NCI-H345 (cell line): ENCODE measurements at regions not wholly inside any gene's neighbourhood (a gene's known extent, or its start where the extent isn't known, plus 50 kb on each side); places are given as distances from the start of the nearest gene placed in this dataset.
A peak's percentile ranks its signal among the peaks of the same experiment; 100 is the strongest.

Source experiments
- DNase-seq: peaks from one replicate; lab custom pipeline; 2025; lab: John Stamatoyannopoulos, UW

DNA sequence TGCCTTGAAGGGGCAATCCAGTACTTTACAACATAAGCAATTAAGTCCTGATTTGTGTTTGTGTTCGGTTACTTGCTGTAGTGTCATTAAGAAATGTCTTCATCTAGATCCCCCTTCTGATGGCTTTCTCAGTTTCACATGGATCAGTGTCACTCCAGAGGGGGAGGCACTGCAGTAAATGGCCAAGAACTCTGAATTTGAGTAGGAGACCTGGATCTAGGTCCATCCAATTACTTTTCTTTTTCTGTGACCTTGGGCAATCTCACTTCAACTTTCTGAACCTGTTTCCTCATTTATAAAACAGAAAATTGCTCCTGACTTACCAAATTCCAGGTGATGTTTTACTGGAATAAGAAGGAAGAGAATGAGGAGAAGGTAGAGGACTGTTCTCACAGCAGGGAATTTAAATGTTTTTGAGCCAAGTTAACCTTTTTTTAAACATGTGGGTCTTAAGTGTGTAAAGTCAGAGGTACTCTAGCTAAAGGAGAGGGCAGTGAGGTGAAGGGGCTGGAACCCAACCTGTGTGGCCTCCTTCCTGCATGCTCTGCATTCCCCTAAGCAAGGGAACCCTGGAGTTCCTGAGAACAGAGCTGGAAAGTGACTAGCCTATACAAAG lies 285.5 kb downstream of the HACE1 start:
- no peak for DNase-seq

DNA sequence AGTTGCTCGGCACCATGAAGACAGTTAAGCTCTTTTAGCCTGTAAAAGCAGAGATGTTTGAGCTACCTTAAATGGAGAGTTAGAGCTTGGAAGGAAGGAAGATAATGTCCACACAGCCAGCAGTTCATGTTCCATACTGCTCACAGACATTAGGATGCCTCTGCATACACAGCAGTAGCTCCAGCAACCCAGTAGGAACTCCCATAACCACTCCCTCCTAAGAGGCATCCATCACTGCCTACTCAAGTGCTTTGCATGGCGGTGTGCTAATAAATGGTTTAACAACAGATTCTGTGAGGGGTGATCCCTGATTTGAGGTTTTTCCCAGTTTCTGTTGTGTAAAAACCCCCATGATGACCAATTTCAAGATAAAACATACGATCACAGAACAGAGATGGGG lies 286.4 kb downstream of the HACE1 start:
- DNase-seq: no peak

DNA sequence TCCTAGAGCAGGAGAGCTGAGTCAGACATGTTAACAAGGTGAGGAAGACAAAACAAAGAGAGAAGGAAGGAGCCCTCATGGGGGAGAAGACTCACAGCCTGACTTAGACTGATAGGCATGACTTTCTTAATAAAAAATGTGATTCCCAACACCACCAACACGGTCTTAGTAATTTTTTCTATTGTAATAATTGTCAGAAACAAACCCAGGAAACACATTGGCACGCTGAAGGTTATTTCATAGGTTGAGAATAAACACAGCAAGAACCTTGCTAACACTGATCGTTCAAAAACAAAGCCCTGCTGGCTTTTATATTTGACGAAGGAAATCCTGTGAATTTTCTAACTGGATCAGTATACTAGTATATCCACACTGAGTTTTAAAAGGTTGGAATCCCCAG lies 286.8 kb downstream of the HACE1 start:
- DNase-seq: no peak

DNA sequence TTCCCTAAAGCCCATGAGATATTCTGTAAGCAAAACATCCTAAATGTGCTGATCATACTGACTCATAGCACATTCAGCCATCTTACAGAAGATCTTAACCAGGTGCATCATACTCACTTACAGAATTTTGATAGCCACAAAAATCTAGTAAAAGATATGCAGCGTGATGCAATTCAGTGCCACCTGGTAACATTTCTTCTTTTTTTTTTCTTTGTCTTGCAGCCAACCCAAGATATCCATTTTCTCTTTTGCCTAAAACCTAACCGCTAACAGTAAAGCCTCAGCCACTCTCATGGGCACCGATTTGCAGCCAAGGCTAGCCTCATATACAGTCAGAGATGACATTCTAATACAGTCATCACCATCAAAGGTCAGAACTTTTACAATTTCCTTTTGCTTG lies 293.3 kb downstream of the HACE1 start:
- DNase-seq: no peak

DNA sequence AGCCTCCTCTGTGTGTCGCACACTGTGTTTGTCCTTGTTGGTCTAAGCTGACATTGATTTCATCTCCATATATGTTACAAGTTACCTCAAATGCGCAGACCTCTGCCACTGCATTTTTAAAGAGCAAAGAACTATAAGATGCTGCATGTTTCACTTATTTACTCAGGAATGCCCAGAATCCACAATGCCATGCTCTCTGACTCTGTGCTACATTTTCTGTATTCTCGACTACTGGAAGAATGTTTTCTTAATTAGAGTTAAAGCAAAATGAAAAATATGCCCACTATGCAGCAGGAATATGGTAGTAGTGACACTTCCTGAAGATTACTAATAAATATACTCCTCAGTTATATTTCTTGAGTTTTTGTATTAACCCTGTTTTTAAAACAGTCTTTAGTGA lies 296.4 kb downstream of the HACE1 start:
- DNase-seq: no peak

DNA sequence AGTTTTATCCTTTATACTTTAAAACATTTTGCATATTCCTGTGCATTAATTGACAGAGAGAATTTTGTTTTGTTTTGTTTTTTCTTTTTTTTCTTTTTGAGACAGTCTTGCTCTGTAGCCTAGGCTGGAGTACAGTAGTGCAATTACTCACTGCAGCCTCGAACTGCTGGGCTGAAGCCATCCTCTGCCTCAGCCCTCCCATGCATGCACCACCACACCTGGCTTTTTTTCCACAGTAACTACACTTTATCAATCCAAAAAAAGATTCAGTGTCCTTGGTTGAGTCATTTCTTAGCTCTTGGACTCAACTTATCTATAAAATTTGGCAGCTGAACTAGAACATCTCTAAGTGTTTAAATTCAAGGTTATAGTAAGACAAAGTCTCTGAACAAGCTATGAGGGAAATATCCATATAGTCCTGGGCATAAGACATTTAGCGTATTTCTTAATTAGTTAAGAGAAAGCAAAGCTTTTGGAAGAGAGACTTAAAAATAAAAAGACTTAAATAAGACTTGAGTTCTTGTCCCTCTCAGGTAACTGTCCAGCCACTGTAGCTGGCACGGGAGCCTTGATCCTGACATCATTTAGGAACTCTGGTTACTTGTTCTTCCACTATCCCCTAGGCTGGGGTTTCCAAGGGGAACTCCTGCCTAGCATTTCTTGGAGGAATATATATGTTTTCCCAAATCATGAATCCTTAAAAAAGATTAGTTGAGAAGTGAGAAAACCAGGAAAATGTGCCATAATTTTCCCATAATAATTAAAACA lies 300.1 kb downstream of the HACE1 start:
- DNase-seq: no peak

DNA sequence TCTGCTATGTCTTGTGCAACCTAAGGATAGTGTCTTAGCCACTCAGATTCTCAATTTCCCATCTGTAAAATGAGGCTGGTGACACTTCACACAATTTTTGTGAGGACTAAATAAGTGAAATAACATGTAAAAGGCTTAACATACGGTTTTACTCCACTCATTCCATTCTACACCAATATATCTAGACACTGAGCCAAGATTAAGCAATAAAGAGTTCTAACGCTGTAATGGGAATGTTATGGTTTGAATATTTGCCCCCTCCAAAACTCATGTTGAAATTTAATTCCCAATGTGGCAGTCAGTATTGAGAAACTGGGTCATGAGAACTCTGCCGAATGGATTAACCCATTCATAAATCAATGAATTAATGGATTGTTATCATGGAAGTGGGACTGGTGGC lies 301.0 kb downstream of the HACE1 start:
- DNase-seq: no peak

DNA sequence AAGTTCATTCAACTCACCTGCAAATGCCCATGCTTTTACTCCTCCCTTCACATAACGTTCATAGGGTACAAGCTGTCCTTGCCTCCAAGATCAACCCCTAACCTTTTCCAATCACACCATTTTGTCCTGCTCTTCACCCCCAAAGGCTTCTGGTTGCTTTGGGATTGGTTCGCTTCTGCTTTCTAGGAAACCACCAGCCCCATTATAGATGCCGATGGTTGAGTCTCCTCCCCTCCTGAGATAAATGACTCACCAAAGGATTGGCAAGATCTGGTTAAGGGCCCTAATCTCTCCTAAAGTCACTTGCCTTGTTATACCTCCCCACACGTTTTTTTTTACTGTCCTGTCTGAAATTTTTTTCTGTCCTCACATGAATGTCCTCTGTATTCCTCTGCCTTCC lies 311.4 kb downstream of the HACE1 start:
- DNase-seq: no peak

DNA sequence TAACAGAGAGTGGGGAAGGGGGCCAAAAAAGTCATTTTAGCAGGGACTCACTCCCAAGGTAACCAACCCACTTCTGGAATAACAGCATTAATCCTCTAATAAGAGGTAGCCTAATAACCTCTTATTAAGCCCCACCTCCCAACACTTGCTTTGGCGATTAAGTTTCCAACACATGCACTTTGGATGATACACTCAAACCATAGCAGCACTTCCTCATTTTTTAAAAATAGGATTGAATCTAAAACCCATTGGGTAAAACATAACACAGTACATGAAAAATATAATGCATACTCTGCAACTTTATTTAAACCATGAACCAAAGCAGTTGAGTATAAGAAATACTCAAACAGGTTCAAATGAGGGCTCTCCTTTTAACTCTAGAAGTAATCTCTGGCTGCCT lies 318.3 kb downstream of the HACE1 start:
- no peak for DNase-seq

DNA sequence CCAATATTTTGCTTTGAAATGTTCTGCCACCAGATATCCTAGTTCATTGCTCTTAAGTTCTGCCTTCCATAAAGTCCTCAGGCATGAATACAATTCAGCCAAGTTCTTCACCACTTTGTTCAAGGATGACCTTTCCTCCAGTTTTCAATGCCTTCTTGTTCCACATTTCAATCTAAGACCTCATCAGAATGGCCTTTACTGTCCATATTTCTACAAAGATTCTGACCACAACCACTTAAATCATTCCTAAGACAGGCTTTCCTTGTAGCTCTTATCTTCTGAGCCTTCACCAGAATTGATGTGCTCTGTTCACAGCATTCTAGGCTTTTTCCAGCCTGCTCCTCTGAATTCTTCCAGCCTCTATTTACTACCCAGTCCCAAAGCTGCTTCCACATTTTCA lies 319.0 kb downstream of the HACE1 start:
- DNase-seq: no peak

DNA sequence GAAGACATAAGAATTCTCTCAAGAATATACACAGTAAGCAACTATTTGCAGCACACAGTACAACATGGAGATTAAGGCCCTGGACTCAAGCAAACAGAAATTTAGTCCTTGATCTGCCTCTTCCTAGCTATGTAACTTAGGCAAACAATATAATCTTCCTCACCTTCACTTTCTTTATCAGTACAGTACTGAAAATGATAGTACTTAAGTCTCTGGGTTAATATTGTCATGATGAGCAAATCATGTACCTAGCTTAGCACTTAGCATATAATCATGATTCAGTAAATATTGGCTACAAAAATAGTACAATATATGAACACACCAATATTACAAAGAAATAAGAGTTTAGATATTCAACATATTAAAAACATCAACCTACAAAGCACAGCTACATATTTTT lies 320.5 kb downstream of the HACE1 start:
- no peak for DNase-seq

DNA sequence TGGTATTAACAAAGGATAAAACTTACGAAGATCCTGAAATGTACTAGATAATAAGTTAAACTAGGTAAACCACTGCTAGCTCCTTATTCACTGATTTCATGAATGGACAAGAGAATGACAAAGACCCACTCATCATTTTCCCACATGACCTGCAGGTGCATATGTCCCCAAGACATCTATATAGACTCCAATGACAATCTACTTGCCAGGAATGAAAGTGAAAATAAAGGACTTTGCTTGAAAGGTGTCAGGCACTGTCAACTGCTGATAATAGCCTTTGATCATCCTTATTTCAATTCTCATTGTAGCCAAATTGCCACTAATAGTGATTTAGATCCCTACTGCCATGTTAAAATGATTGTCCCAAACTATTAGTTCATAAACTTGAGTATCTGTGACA lies 321.8 kb downstream of the HACE1 start:
- no peak for DNase-seq

DNA sequence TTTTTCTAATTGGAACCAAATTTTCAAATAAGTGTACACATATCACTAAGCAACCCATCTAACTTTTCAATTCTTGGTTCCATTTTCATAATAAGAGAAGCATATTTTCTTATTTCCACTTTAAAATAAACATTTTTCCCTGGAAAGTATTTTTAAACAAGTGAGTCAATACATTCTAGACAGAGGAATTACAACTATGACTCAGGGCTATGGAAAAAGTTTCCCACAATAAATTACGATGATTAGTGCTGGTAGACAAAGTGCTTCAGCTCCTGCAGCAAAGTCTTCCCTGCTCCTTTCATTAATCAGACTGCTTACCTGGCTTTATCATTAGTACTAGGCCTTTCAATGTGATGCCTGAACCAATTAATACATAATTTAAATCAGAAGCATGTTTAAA lies 322.5 kb downstream of the HACE1 start:
- DNase-seq: no peak

DNA sequence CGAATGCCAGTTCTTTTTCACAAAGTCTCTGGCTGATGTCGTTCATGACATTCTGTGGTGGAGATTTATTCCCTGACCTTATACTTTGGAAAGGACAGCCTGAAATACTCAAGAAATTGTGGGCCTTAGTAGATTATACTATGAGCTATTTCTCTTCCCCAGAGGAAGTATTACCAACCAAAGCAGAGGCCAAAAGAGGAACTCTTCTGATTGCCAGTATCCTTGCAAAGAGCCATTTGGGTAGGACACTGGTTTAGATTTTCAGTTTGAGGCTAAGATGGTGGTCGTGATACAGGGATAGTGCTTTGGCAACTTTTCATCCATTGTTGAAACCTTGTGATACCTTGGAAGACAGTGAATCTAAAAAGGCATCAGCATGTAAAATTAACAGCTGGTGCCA lies 327.3 kb downstream of the HACE1 start:
- no peak for DNase-seq

DNA sequence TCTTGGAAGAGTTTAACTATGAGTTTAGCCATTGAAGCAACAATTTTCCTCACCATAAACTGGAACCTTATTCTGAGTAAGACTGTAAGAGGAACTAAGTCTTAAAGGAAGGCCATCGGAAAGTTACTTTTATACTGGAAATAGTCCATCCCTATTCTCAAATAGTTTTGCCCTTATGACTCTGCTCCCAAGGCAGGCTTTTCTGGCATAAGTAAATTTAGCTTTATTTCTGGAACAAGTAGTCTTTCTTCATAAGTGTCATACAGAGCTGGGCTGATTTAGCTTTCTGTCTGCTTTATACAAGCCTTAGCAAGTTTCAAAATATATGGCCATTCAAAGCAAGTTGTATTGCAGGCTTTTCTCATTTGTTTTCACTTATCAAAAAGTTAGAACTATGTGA lies 328.1 kb downstream of the HACE1 start:
- no peak for DNase-seq

DNA sequence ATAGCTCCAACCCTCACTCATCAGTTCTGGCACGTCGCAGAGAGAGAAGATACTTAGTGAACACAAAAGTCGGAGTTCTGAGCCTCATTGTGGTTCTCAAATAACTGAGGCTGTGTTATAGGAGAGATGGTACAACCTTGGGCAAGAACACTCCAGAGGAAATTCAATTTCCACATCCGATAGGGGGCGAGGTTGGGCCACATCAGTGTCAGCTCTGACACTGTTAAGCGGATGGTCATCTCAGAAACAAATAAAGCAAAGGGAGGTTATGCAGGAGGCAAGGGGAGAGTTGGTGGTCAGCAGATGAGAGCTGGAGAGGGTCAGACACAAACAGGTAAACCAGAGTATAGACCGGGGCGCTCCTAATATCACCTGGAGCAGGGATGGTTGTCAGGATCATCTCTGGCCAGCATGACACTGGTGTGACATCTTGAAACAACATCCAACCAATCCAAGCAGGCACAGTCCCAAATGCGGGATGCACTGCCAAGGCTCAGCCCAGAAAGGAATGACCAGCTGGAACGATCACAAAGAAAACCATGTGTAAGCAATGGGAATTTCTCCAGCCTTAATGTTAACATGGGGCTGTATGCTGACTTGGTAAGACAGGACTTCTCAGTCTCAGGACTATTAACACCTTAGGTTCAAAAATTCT lies 331.8 kb downstream of the HACE1 start:
- DNase-seq: no peak

DNA sequence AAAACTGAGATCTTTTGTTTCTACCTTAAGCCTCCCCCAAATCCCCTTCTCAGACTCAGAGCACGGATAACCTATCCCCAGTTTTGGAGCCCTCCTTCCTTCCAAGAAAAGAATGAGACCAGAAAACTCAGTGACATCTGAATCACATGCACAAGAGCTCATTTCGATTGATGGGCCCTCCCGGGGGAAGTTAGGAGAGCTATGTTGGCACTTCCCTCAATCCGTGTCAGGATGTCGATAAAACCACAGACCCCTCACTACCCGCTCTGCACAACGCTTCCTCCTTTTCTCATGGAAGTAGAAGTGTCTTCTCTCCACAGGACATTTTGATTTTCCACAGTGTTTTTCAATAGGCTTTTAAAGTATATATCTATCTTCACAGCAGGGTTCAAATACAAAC lies 332.4 kb downstream of the HACE1 start:
- DNase-seq: peak; percentile 17

DNA sequence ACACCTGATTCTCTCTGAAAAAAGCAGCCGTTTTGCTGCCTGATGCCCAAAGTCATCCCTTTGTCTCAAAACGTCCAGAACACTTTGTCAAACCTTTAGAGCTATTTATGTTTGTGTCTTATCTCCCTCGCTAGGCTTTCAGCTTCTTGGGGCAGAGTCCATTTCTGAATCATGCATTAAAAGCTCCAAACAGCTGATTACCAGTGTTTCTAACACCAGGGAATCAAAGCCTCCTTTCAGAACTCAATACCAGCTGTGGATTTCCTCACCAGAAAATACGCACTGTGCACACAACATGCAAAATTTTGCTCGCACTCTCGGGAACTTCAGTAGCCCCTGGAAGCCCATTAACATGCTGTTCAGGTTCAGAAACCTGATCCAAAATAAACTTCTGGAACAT lies 333.3 kb downstream of the HACE1 start:
- peak; percentile 72 for DNase-seq

DNA sequence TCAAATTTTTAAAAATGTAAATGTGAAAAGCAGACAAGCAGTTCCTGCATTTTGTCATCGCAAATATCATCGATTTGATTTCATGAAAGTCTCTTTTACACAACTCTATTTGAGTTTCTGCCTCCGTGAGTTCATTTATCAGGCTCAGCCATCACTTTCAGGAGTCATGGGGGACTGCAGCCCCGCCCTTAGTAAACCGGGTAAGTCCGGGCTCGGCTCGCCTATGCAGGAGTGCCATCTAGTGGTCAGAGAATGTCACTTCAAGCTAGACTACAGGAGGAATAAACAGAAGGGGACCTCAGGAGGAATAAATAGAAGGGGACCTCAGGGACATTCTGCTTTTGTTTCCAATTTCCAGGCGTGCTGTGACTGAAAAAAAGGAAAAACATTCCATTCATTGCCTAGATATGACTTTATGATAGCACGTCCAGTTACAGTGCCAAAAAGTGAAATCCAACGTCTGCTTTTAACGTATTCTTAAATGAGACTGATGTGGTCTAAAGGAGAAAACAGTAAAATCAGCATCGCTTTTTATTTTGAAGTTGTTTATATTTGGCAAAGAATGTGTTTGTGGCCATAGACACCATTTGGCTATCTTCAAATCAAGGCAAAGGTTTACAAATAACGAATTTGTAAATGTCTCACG lies 333.9 kb downstream of the HACE1 start:
- DNase-seq: peak; percentile 87

DNA sequence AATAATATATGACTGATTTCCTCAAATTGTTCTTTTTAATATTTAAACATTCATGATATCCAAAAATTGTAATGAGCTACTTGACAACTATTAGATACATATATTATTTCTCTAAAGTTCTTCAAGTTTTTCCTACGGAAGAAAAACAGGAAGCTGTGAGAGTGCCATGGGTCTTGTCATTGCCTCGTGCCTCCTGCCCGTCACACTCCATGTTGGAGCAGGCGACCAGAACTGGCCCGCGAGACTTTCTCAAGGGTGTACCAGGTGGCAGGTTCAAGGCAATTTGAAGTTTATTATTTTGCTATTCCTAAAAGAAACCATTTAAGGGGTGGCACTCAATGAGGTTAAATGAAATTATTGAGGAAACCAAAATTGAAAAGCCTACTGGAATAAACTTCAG lies 337.2 kb downstream of the HACE1 start:
- DNase-seq: no peak

DNA sequence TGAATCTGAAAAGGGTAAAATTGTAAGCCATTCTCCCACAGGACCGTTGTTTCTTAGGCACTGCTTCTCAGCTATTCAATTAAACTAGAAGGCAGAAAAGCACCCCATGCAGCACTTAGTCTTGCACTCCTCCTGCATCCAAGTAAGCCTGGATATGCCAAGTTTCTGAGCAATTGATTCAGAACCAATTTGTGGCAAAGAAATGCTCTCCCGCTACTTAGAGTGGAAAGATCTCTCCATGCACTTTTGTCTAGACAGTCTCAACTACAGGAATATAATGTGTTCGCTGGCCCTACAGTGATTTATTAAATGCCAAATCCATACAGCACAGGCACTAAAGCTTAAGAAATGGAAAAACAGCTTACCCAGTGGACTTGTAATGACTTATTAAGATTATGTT lies 338.5 kb downstream of the HACE1 start:
- DNase-seq: no peak

DNA sequence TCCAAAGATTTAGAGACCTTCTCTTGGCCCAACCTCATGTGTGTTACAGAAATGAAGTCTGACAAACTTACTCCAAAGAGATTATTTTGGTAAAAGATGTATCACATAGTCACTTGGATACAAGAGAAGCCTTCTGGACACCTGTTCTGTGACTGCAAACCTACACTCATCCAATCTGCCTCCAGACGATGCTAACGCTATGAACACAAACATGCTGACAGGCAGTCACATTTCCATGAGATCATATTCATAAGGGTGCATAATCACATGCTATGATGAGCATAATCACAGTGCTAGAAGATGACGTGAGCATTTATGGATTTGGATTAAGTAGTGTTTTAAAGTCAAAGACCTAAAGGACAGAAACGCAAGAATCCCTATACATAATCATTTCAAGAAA lies 340.2 kb downstream of the HACE1 start:
- no peak for DNase-seq

DNA sequence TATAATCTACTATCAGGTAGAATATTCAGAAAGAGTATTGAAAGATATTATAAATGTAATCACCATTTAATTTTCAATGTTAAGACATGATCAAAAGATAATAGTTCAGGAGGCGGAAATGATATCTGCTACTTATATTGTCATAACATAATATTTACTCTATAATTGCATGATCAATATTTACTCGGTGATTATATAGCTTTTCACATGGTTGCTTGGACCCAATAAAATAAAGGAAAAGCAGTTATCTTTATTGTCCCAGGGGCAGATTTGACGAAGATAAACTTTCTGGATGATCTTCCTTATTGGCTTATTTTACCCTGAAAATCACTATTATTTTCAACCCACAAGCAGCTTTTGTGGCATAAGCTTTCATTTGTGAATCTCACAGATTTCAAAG lies 350.4 kb downstream of the HACE1 start:
- DNase-seq: no peak
